ENCODE measurements at regions not wholly inside any gene's neighbourhood (a gene's known extent, or its start where the extent isn't known, plus 50 kb on each side); places are given as distances from the start of the nearest gene placed in this dataset.

DNA sequence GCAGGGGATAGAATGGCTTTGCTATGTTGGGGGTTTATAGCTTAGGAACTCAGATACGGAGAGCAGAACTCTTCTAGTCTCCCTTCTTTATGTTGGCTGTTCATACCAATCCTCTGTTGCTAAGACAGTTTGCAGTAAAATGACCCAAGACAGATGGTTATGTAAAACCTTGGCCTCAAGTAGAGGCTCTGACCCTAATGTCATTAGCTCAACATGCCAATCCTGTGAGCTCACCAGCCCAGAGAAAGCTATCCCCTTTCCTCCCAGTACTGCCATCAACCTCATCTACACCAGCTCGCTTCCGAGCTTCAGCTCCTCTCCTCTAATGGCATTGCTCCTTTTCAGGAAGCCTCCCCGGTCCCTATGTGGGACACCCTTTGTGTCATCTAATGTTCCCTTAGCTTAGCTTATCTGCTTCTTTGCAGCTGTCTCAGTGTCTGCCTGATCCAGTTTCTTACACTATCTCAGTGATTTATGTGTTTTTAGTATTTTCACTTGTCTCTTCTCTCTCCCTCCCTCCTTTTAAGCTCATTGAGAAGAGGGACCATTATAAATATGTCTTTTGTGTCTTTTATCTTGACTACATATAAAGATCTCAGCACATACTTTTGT is 281.3 kb upstream of the CLINT1 start:
- DNase-seq, result no peak

GRCh38 chr5:158139161-158139560 is 280.2 kb upstream of the CLINT1 start:
- no peak for DNase-seq

DNA sequence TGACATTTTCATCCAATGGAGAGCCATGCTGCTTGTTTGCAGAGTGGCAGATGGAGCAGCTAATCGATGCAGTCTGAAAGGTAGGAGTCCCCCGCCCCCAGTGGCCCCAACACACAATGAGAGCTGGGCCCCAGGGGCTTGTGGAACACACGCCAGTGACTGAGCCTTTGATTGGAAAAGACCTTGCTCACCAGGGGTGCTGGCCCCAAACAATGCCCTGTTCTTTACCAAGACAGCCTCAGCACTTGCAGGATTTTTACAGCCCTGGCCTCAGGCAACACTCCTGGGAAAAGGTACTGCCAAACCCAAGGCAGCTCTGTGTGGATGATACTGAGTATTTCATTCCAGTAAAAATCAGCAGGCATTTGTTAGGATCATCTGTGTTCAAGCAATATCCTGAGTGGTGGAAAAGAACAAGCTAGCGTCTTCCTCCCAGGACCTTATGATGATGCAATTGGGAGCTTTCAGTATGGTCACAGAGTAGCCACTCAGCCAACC is 276.8 kb upstream of the CLINT1 start:
- no peak for DNase-seq

GRCh38 chr5:158133369-158133768 is 274.4 kb upstream of the CLINT1 start:
- no peak for DNase-seq

GRCh38 chr5:158127536-158127935 is 268.6 kb upstream of the CLINT1 start:
- no peak for DNase-seq

GRCh38 chr5:158126442-158127405 is 267.8 kb upstream of the CLINT1 start:
- DNase-seq, result no peak

GRCh38 chr5:158124606-158125316 is 265.8 kb upstream of the CLINT1 start:
- DNase-seq, result no peak

DNA sequence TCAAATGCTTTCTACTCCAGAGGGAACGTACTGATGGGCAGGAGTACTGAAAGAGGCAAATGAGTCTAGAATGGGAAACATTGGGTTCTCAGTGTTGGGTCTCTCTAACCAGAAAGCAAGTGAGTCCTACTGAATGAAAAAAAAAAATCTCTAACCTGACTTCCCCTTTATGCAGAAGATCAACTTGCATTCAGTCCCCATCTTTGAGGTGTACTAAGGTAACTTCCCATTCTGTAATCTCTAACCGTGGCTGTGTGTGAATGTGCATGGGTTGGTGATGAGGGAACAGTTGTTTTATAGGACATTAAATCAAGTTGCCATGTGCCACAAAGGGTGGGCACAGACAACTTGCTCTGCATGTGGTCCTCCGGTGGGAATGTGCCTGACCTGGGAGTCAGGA is 264.6 kb upstream of the CLINT1 start:
- no peak for DNase-seq

DNA sequence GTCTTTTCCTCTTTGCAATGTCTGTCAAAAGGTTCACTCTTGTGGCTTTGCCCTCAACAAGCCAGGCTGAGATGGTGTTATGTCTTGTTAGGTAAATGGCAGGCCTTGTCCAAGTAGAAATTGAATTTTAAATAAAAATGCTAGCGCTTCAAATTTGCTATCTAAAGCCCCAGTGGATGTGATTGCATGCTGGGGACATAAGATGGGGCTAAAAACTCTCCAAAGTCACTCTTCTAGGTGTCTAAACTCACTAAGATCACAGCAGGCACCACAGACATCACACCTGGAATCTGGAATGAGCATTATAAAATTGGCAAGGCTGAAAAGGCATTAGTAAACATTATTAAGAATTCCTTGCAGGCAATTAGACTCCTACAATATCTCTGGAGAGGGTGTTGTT is 262.7 kb upstream of the CLINT1 start:
- no peak for DNase-seq

- DNase-seq, result no peak
Measured at GRCh38 chr5:158120760-158121159, 261.8 kb upstream of the CLINT1 start.

DNA sequence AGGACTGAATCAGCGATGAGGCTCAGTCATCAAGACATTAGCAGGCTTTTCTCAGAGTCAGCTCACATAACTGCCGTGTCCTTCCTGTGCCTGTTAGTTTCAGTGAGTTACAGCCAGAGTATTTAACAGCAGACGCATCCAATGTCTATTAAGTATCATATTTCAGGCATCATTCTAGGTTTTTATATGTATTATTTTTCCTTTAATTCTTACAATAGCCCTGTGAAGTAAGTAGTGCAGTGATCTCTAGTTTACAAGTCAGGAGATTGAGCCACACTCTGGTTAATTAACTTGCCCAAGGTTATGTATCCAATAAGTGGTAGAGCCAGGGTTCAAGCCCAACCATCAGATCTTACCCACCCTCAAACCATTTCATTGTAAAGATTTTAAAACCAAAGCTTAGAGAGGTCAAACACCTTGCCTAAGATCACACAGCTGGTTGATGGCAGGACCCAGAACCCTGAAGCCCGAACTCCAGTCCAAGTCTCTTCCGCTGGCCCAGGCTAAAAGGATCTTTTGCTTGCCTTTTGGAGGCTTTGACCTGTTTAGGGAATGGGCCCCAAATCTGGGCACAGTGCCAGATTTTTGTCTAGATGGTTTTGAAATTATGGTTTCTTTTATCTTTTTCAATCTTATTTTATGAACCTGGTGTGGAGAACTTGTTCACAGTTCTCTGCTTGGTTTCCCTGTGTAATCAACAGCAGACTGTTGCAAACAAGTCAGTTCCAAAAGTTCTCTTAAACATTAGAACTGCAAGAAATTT is 261.2 kb upstream of the CLINT1 start:
- no peak for DNase-seq

GRCh38 chr5:158117467-158118160 is 258.7 kb upstream of the CLINT1 start:
- DNase-seq, result no peak

- no peak for DNase-seq
Measured at GRCh38 chr5:158116965-158117364, 258.0 kb upstream of the CLINT1 start.

- no peak for DNase-seq
Measured at GRCh38 chr5:158115468-158115867, 256.5 kb upstream of the CLINT1 start.

DNA sequence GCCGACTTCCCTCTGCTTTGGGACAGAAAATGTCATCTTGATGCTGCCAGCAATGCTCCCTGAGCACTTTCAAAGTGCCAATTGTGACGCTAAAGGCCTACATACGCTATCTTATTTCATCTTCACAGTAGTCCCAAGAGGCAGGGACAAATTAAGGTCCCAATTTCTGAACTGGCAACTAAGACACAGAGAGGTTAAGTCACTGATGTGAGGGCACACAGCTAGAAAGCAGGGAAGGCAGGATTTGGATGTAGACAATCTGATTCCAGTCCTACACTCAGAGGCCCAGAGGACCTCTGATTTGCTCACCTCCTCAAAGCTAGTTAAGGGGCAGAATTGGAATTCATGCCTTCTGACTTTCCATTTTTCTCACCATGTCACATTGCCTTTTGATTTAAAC is 249.2 kb upstream of the CLINT1 start:
- no peak for DNase-seq

GRCh38 chr5:158100373-158100888 is 241.5 kb upstream of the CLINT1 start:
- no peak for DNase-seq

GRCh38 chr5:158099571-158100105 is 240.7 kb upstream of the CLINT1 start:
- no peak for DNase-seq

GRCh38 chr5:158096835-158097234 is 237.9 kb upstream of the CLINT1 start:
- no peak for DNase-seq

DNA sequence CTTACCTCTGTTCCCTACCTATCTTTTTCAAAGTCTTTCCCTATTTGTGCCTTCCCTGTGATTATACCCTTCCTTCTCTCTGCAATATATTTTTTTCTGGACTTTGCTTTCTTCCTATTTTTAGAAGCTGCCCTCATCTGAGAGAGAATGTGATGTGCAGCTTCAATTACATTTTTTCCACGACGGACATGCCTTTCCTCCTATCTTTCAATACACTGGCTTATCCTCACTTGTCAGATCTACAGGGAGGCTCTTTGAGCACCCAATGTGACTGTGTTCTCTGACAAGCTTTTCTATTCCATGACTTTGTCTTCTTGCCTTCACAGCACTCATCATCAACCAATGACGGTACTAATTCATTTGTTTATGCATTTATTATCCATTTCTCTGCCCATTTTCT is 227.9 kb upstream of the CLINT1 start:
- DNase-seq, result no peak

DNA sequence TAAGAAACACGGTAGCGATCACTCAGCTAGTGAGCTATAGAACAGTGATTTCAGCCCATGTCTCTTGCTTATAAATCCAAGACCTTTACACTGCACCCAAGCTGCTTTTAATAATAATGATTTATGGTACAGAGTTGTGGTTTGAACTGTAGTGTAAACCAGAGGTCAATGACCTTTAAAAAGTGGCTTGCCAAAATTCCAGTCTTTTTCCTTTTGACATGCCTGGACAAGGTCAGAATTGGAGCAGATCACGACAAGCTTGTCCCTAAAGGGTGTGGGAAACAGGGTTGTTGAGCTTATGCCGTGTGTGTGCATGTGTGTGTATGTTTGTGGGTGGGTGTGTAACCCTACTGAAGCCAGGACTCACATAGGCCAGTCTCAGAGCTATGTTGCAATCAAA is 225.3 kb upstream of the CLINT1 start:
- no peak for DNase-seq

GRCh38 chr5:158082696-158083287 is 223.8 kb upstream of the CLINT1 start:
- no peak for DNase-seq

All from SHP77 treated with DMSO at 0.1 percent for 48 hours (cell line).